H54 (cell line): ENCODE measurements at regions not wholly inside any gene's neighbourhood (a gene's known extent, or its start where the extent isn't known, plus 50 kb on each side); places are given as distances from the start of the nearest gene placed in this dataset.
"Not testable (repeated sequence)": the region's sequence is repeated elsewhere in the genome, so short reads cannot be mapped to it uniquely, and the experiment has no call there.

Experiments used
- DNase-seq: peaks from one replicate; pipeline ENCODE4 v3.0.0; 2011; ENCODE audit warnings: low spot score, mixed read lengths; ENCODE audit not compliant: insufficient read length
- FAIRE-seq: peaks from 3 replicates; lab custom pipeline; 2011; peaks lifted over from hg19 to GRCh38; lab: Jason Lieb, UNC
- POLR2A ChIP-seq: IDR thresholded peaks from 2 replicates; pipeline ENCODE4 v1.6.1; 2011; ENCODE audit warnings: low read depth, mild to moderate bottlenecking, low read length

GRCh38 chr3:87761341-87761740 lies 297.5 kb downstream of the CGGBP1 start:
- DNase-seq (no peak), FAIRE-seq (no peak)
- no peak for TF ChIP-seq POLR2A

- no peak for DNase-seq
- no peak for TF ChIP-seq POLR2A
- FAIRE-seq = no peak
Observed at GRCh38 chr3:87756616-87757015, 302.2 kb downstream of the CGGBP1 start.

GRCh38 chr3:87755852-87756251 lies 303.0 kb downstream of the CGGBP1 start:
- FAIRE-seq (no peak), DNase-seq (no peak)
- TF ChIP-seq POLR2A = no peak

- FAIRE-seq = no peak
- no peak for TF ChIP-seq POLR2A
- DNase-seq = no peak
Observed at GRCh38 chr3:87742250-87742649, 316.6 kb downstream of the CGGBP1 start.

- FAIRE-seq = not testable (repeated sequence)
Observed at GRCh38 chr3:87740894-87741293, 317.9 kb downstream of the CGGBP1 start.

GRCh38 chr3:87737817-87738216 lies 321.0 kb downstream of the CGGBP1 start:
- not testable (repeated sequence) for DNase-seq, FAIRE-seq

More at GRCh38 chr3:87740894-87741293, 317.9 kb downstream of the CGGBP1 start:
- DNase-seq = not testable (repeated sequence)

GRCh38 chr3:87733671-87734367 lies 325.0 kb downstream of the CGGBP1 start:
- no peak for FAIRE-seq
- no peak for TF ChIP-seq POLR2A

GRCh38 chr3:87732294-87732693 lies 326.5 kb downstream of the CGGBP1 start:
- DNase-seq (no peak), FAIRE-seq (no peak)
- TF ChIP-seq POLR2A = no peak

More at GRCh38 chr3:87733671-87734367, 325.0 kb downstream of the CGGBP1 start:
- no peak for DNase-seq

GRCh38 chr3:87727783-87728182 lies 331.0 kb downstream of the CGGBP1 start:
- no peak for TF ChIP-seq POLR2A
- FAIRE-seq = no peak

GRCh38 chr3:87719060-87719459 lies 339.7 kb downstream of the CGGBP1 start:
- FAIRE-seq = no peak
- TF ChIP-seq POLR2A = no peak
- DNase-seq = no peak

More at GRCh38 chr3:87727783-87728182, 331.0 kb downstream of the CGGBP1 start:
- no peak for DNase-seq

- FAIRE-seq (no peak), DNase-seq (no peak)
- TF ChIP-seq POLR2A = no peak
Observed at GRCh38 chr3:87710511-87710910, 348.3 kb downstream of the CGGBP1 start.

- TF ChIP-seq POLR2A = no peak
- DNase-seq (no peak), FAIRE-seq (no peak)
Observed at GRCh38 chr3:87710028-87710427, 348.8 kb downstream of the CGGBP1 start.

- FAIRE-seq = no peak
- no peak for TF ChIP-seq POLR2A
- DNase-seq = no peak
Observed at GRCh38 chr3:87706176-87706575, 352.6 kb downstream of the CGGBP1 start.

GRCh38 chr3:87702600-87702999 lies 356.2 kb downstream of the CGGBP1 start:
- DNase-seq = no peak
- FAIRE-seq = no peak
- TF ChIP-seq POLR2A = no peak
